NCI-H345 treated with DMSO at 0.1 percent for 48 hours (cell line): ENCODE measurements at regions not wholly inside any gene's neighbourhood (a gene's known extent, or its start where the extent isn't known, plus 50 kb on each side); places are given as distances from the start of the nearest gene placed in this dataset.
A peak's percentile ranks its signal among the peaks of the same experiment; 100 is the strongest.
"Not testable (repeated sequence)": the region's sequence is repeated elsewhere in the genome, so short reads cannot be mapped to it uniquely, and the experiment has no call there.

Source experiments
- DNase-seq: peaks from one replicate; lab custom pipeline; 2025; ENCODE audit not compliant: unreplicated experiment; lab: John Stamatoyannopoulos, UW

- DNase-seq: no peak
These were observed 632.9 kb upstream of the TLE4 start for GRCh38 chr9:78938821-78939220.

- no peak for DNase-seq
These were observed 632.3 kb upstream of the TLE4 start for GRCh38 chr9:78939311-78940065.

- DNase-seq: no peak
These were observed 631.5 kb upstream of the TLE4 start for GRCh38 chr9:78940121-78940855.

- no peak for DNase-seq
These were observed 617.5 kb upstream of the TLE4 start for GRCh38 chr9:78954286-78954685.

- DNase-seq: no peak
These were observed 612.9 kb upstream of the TLE4 start for GRCh38 chr9:78958892-78959291.

GRCh38 chr9:78962156-78962555 is 609.6 kb upstream of the TLE4 start:
- no peak for DNase-seq

- DNase-seq: no peak
These were observed 607.9 kb upstream of the TLE4 start for GRCh38 chr9:78963911-78964310.

GRCh38 chr9:78967596-78968217 is 604.1 kb upstream of the TLE4 start:
- no peak for DNase-seq

GRCh38 chr9:78970375-78970774 is 601.4 kb upstream of the TLE4 start:
- DNase-seq: no peak

GRCh38 chr9:78971540-78971939 is 600.2 kb upstream of the TLE4 start:
- peak; percentile 88 for DNase-seq

GRCh38 chr9:78972303-78972999 is 599.3 kb upstream of the TLE4 start:
- DNase-seq: peak; percentile 97

- DNase-seq: peak; percentile 29
These were observed 597.9 kb upstream of the TLE4 start for GRCh38 chr9:78973907-78974306.

GRCh38 chr9:78982849-78983248 is 588.9 kb upstream of the TLE4 start:
- no peak for DNase-seq

- peak; percentile 40 for DNase-seq
These were observed 586.6 kb upstream of the TLE4 start for GRCh38 chr9:78985084-78985738.

- DNase-seq: no peak
These were observed 585.3 kb upstream of the TLE4 start for GRCh38 chr9:78986446-78986845.

- no peak for DNase-seq
These were observed 582.6 kb upstream of the TLE4 start for GRCh38 chr9:78989031-78989658.

- DNase-seq: no peak
These were observed 577.3 kb upstream of the TLE4 start for GRCh38 chr9:78994471-78994870.

- not testable (repeated sequence) for DNase-seq
These were observed 576.8 kb upstream of the TLE4 start for GRCh38 chr9:78994974-78995373.

GRCh38 chr9:78997296-78997695 is 574.5 kb upstream of the TLE4 start:
- DNase-seq: no peak

GRCh38 chr9:79000230-79001002 is 571.3 kb upstream of the TLE4 start:
- no peak for DNase-seq
